Keratinocyte (primary cell): ENCODE measurements at regions not wholly inside any gene's neighbourhood (a gene's known extent, or its start where the extent isn't known, plus 50 kb on each side); places are given as distances from the start of the nearest gene placed in this dataset.

ENCODE experiments used
- EZH2 ChIP-seq: IDR thresholded peaks from one replicate; pipeline ENCODE4 v1.6.1; 2012; ENCODE audit warnings: inconsistent platforms, mild to moderate bottlenecking, low read length, moderate library complexity
- TF ChIP-seq, protein P1 (sequence below), 3 experiments: IDR thresholded peaks in 1 of 3; conservative IDR thresholded peaks in 1 of 3; optimal IDR thresholded peaks in 1 of 3; 2 replicates in 2 of 3; 3 replicates in 1 of 3; pipeline versions ENCODE3 to v1.5.1; 2011; ENCODE audit warnings: low read length in 3 of 3, mild to moderate bottlenecking in 3 of 3, moderate library complexity in 2 of 3, control low read depth in 1 of 3, inconsistent platforms in 1 of 3; ENCODE audit not compliant: insufficient read depth in 2 of 3; ENCODE audit errors: extremely low read depth in 1 of 3

DNA sequence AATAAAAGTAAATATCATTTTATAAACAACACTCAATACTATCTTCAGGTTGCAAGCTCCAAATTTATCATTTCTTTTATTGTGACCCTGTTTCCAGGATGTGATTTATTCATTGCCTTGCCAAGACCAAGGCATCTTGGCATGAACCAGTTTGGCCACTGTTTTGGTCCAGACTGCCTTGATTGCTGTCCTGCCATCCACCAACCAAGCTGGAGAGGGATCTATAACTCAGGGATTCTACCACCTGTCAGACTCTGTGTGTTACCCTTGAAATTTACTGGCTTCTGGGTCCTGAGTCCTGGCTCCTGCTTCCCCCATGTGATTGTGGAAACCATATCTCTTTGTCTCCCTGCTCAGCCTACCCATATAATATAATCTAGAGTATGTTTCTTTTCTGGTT is 343.0 kb downstream of the GPAM start:
- TF ChIP-seq, protein P1, sequence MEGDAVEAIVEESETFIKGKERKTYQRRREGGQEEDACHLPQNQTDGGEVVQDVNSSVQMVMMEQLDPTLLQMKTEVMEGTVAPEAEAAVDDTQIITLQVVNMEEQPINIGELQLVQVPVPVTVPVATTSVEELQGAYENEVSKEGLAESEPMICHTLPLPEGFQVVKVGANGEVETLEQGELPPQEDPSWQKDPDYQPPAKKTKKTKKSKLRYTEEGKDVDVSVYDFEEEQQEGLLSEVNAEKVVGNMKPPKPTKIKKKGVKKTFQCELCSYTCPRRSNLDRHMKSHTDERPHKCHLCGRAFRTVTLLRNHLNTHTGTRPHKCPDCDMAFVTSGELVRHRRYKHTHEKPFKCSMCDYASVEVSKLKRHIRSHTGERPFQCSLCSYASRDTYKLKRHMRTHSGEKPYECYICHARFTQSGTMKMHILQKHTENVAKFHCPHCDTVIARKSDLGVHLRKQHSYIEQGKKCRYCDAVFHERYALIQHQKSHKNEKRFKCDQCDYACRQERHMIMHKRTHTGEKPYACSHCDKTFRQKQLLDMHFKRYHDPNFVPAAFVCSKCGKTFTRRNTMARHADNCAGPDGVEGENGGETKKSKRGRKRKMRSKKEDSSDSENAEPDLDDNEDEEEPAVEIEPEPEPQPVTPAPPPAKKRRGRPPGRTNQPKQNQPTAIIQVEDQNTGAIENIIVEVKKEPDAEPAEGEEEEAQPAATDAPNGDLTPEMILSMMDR (optimal IDR thresholded peaks at IDR 0.05 in 1 of 3, IDR thresholded peaks at IDR 0.05 in 1 of 3, conservative IDR thresholded peaks at IDR 0.05 in 1 of 3; ENCODE audit: extremely low read depth in 1 of 3, insufficient read depth in 2 of 3, low read length in 3 of 3): no peak
- no peak for TF ChIP-seq EZH2
